A673 (cell line): ENCODE measurements at regions not wholly inside any gene's neighbourhood (a gene's known extent, or its start where the extent isn't known, plus 50 kb on each side); places are given as distances from the start of the nearest gene placed in this dataset.

Source experiments
- EZH2 ChIP-seq: fragments of 200-600 bp; sonication (generic); IDR thresholded peaks from 2 replicates; pipeline ENCODE4 v1.6.1; 2017; ENCODE audit warnings: borderline replicate concordance, low read depth, mild to moderate bottlenecking, mixed read lengths, antibody characterized with exemption, low read length; ENCODE audit not compliant: poor library complexity, severe bottlenecking
- TF ChIP-seq, protein P1 (sequence below): fragments of 300-800, 200-600 bp; sonication (generic); conservative IDR thresholded peaks from 2 replicates; pipeline ENCODE4 v1.5.1; 2017; ENCODE audit warnings: low read depth, mild to moderate bottlenecking, antibody characterized with exemption, low read length, moderate library complexity, mixed read lengths

DNA sequence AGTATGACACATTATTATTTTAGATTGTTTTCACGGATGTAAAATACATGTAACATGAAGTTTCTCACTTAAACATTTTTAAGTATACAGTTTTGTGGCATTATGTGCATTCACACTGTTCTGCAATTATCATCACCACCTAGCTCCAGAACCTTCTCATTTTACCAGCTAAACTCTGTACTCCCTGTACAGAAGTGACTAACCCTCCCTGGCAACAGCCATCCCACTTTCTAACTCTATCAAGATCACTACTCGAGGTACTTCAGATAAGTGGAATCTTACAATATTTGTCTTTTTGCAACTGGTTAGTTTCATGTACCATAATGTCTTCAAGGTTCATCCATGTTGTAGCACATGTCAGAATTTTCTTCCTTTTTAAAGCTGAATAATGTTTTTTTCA lies 116.3 kb upstream of the IGF1R start:
- TF ChIP-seq, protein P1, sequence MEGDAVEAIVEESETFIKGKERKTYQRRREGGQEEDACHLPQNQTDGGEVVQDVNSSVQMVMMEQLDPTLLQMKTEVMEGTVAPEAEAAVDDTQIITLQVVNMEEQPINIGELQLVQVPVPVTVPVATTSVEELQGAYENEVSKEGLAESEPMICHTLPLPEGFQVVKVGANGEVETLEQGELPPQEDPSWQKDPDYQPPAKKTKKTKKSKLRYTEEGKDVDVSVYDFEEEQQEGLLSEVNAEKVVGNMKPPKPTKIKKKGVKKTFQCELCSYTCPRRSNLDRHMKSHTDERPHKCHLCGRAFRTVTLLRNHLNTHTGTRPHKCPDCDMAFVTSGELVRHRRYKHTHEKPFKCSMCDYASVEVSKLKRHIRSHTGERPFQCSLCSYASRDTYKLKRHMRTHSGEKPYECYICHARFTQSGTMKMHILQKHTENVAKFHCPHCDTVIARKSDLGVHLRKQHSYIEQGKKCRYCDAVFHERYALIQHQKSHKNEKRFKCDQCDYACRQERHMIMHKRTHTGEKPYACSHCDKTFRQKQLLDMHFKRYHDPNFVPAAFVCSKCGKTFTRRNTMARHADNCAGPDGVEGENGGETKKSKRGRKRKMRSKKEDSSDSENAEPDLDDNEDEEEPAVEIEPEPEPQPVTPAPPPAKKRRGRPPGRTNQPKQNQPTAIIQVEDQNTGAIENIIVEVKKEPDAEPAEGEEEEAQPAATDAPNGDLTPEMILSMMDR = no peak
- no peak for TF ChIP-seq EZH2
